ENCODE measurements at regions not wholly inside any gene's neighbourhood (a gene's known extent, or its start where the extent isn't known, plus 50 kb on each side); places are given as distances from the start of the nearest gene placed in this dataset.

GRCh38 chr21:36582271-36582670, 102.3 kb upstream of the CLDN14 start:
- TF ChIP-seq, protein P1, sequence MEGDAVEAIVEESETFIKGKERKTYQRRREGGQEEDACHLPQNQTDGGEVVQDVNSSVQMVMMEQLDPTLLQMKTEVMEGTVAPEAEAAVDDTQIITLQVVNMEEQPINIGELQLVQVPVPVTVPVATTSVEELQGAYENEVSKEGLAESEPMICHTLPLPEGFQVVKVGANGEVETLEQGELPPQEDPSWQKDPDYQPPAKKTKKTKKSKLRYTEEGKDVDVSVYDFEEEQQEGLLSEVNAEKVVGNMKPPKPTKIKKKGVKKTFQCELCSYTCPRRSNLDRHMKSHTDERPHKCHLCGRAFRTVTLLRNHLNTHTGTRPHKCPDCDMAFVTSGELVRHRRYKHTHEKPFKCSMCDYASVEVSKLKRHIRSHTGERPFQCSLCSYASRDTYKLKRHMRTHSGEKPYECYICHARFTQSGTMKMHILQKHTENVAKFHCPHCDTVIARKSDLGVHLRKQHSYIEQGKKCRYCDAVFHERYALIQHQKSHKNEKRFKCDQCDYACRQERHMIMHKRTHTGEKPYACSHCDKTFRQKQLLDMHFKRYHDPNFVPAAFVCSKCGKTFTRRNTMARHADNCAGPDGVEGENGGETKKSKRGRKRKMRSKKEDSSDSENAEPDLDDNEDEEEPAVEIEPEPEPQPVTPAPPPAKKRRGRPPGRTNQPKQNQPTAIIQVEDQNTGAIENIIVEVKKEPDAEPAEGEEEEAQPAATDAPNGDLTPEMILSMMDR (conservative IDR thresholded peaks at IDR 0.05; ENCODE audit: low read depth, low read length) = no peak
- TF ChIP-seq EZH2 (IDR thresholded peaks at IDR 0.05; ENCODE audit: low read length, unreplicated experiment) (no peak), EZH2phosphoT487 (IDR thresholded peaks at IDR 0.05; ENCODE audit: borderline replicate concordance, low read length) (no peak)
